ENCODE measurements at regions not wholly inside any gene's neighbourhood (a gene's known extent, or its start where the extent isn't known, plus 50 kb on each side); places are given as distances from the start of the nearest gene placed in this dataset.
"Not testable (repeated sequence)": the region's sequence is repeated elsewhere in the genome, so short reads cannot be mapped to it uniquely, and the experiment has no call there.

DNA sequence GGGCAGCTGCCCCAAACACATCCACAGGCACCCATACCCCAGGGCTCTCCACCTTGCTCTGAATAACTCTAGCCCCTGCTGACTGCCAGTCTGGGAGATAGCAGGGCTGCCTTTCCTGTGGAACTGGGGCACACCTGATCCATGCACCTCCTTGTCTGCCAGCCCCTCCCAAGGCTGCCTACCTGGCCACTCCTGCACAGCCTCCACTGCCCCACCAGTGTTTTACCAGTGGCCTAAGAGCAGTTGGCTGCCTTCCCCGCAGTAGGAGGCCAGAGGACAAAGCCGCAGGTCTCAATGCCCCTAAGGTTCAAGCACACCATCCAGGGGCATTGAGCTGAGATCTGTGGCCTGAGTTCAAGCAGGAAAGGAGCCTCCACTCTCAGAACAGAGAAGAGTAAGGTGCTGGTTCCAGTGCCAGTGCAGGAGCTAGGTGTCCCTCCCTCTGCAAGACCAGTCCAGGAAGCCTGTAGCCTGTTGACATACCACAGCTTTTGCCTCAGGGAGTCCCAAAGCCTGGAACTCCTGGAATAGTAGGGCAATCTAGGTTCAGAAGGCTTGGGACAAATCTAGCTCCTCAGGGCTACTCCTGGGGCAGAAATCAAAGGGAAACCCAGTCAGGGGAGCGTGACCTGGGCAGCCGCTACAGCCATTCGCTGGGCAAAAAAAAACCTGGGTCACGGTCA is 514.5 kb upstream of the PTGER4 start:
- no peaks in the 10 kb centered on the region for H3K36me3 ChIP-seq (ENCODE audit: control insufficient read depth in 1 of 2, insufficient read depth in 2 of 2, low read length in 2 of 2)
- no peak overlapping the region for H3K4me3 ChIP-seq (ENCODE audit: low read depth in 1 of 2, low read length in 2 of 2)
- no peak overlapping the region for H3K27ac ChIP-seq (ENCODE audit: low read length)
- no peaks in the 10 kb centered on the region for H3K4me1 ChIP-seq (ENCODE audit: control insufficient read depth in 1 of 2, insufficient read depth in 2 of 2, low read length in 2 of 2)
- H3K27me3 ChIP-seq (ENCODE audit: low read depth, low read length): no peaks in the 10 kb centered on the region
- H3K9me3 ChIP-seq (ENCODE audit: control insufficient read depth in 1 of 2, low read length in 2 of 2): peaks cover 0 to 4% of the 10 kb centered on the region in 2 donors

- H3K9me3 ChIP-seq (ENCODE audit: control insufficient read depth in 1 of 2, low read length in 2 of 2): no peaks in the 10 kb centered on the region
- no peaks in the 10 kb centered on the region for H3K36me3 ChIP-seq (ENCODE audit: control insufficient read depth in 1 of 2, insufficient read depth in 2 of 2, low read length in 2 of 2)
- no peaks in the 10 kb centered on the region for H3K27me3 ChIP-seq (ENCODE audit: low read depth, low read length)
- H3K27ac ChIP-seq (ENCODE audit: low read length): no peak overlapping the region
- H3K4me3 ChIP-seq (ENCODE audit: low read depth in 1 of 2, low read length in 2 of 2): no peak overlapping the region
- H3K4me1 ChIP-seq (ENCODE audit: control insufficient read depth in 1 of 2, insufficient read depth in 2 of 2, low read length in 2 of 2): no peaks in the 10 kb centered on the region
Observed at GRCh38 chr5:40160435-40160834, 519.3 kb upstream of the PTGER4 start.

GRCh38 chr5:40154194-40154593 is 525.5 kb upstream of the PTGER4 start:
- no peaks in the 10 kb centered on the region for H3K4me1 ChIP-seq (ENCODE audit: control insufficient read depth in 1 of 2, insufficient read depth in 2 of 2, low read length in 2 of 2)
- H3K27ac ChIP-seq (ENCODE audit: low read length): no peak overlapping the region
- H3K9me3 ChIP-seq (ENCODE audit: control insufficient read depth in 1 of 2, low read length in 2 of 2): no peaks in the 10 kb centered on the region
- H3K36me3 ChIP-seq (ENCODE audit: control insufficient read depth in 1 of 2, insufficient read depth in 2 of 2, low read length in 2 of 2): no peaks in the 10 kb centered on the region
- no peak overlapping the region for H3K4me3 ChIP-seq (ENCODE audit: low read depth in 1 of 2, low read length in 2 of 2)
- no peaks in the 10 kb centered on the region for H3K27me3 ChIP-seq (ENCODE audit: low read depth, low read length)

DNA sequence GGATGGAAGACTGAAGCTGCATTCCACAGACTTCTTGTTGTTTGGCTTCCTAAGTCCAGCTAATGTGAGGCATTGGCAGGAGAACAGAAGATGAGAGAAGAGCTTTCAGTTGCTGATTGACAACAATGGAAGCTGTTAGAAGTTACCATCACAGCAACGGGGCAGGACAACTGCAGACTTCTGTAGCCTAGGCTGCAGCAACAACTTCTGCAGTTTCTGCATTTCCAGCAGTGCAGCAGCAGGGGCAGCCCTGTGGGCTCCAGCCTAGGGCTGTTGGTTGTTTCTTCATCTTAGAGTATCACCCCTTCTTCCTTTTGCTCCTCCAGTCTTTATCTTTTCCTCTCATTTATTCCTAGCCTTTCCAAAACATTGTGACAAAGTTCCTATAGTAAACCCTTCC is 528.8 kb upstream of the PTGER4 start:
- H3K9me3 ChIP-seq (ENCODE audit: control insufficient read depth in 1 of 2, low read length in 2 of 2): no peaks in the 10 kb centered on the region
- H3K36me3 ChIP-seq (ENCODE audit: control insufficient read depth in 1 of 2, insufficient read depth in 2 of 2, low read length in 2 of 2): no peaks in the 10 kb centered on the region
- no peak overlapping the region for H3K4me3 ChIP-seq (ENCODE audit: low read depth in 1 of 2, low read length in 2 of 2)
- H3K27ac ChIP-seq (ENCODE audit: low read length): no peak overlapping the region
- no peaks in the 10 kb centered on the region for H3K27me3 ChIP-seq (ENCODE audit: low read depth, low read length)
- no peaks in the 10 kb centered on the region for H3K4me1 ChIP-seq (ENCODE audit: control insufficient read depth in 1 of 2, insufficient read depth in 2 of 2, low read length in 2 of 2)

DNA sequence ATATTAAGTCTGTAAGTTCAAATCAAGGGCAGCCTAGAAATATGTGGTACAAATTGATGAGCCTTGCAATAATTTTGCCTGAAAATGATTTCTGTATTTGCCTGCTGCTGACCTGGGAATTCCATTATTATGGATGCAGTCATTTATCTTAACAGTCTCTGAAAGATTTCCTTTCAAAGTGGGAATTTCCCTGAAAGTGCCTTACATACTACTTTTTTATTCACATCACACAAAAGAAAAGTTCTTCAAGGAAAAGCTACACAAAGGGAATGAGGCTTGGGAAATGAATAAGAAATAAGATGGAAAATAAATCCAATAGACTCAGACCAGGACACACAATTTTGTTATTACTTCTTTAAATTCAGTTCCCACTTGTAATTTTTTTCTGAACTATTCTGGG is 537.8 kb upstream of the PTGER4 start:
- H3K36me3 ChIP-seq (ENCODE audit: control insufficient read depth in 1 of 2, insufficient read depth in 2 of 2, low read length in 2 of 2): no peaks in the 10 kb centered on the region
- no peaks in the 10 kb centered on the region for H3K4me1 ChIP-seq (ENCODE audit: control insufficient read depth in 1 of 2, insufficient read depth in 2 of 2, low read length in 2 of 2)
- no peak overlapping the region for H3K4me3 ChIP-seq (ENCODE audit: low read depth in 1 of 2, low read length in 2 of 2)
- no peaks in the 10 kb centered on the region for H3K9me3 ChIP-seq (ENCODE audit: control insufficient read depth in 1 of 2, low read length in 2 of 2)
- no peaks in the 10 kb centered on the region for H3K27me3 ChIP-seq (ENCODE audit: low read depth, low read length)
- no peak overlapping the region for H3K27ac ChIP-seq (ENCODE audit: low read length)

DNA sequence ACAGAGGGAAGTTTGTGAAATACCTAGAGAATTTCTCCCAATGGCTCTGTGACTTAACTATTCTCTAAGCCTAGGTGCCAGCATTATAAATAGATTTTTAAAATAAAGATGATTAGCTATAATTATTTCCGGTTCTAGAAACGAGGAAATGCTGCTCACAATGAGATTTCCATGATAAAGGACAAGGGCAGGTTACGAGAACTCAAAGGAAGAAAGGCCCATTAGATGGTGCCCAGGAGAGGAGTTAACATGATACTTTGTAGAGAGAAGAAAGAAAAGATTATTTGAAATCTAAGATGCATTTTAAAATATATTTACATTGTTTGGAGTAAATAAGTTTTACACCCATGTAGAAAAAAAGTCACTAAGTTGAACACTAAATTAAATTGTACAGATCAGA is 538.3 kb upstream of the PTGER4 start:
- no peaks in the 10 kb centered on the region for H3K36me3 ChIP-seq (ENCODE audit: control insufficient read depth in 1 of 2, insufficient read depth in 2 of 2, low read length in 2 of 2)
- no peaks in the 10 kb centered on the region for H3K27me3 ChIP-seq (ENCODE audit: low read depth, low read length)
- no peak overlapping the region for H3K27ac ChIP-seq (ENCODE audit: low read length)
- H3K4me1 ChIP-seq (ENCODE audit: control insufficient read depth in 1 of 2, insufficient read depth in 2 of 2, low read length in 2 of 2): no peaks in the 10 kb centered on the region
- H3K9me3 ChIP-seq (ENCODE audit: control insufficient read depth in 1 of 2, low read length in 2 of 2): no peaks in the 10 kb centered on the region
- H3K4me3 ChIP-seq (ENCODE audit: low read depth in 1 of 2, low read length in 2 of 2): no peak overlapping the region

GRCh38 chr5:40137223-40137622 is 542.5 kb upstream of the PTGER4 start:
- Histone ChIP-seq H3K27ac (ENCODE audit: low read length) (no peak overlapping the region), H3K4me3 (ENCODE audit: low read depth in 1 of 2, low read length in 2 of 2) (no peak overlapping the region), H3K27me3 (ENCODE audit: low read depth, low read length) (no peaks in the 10 kb centered on the region), H3K9me3 (ENCODE audit: control insufficient read depth in 1 of 2, low read length in 2 of 2) (no peaks in the 10 kb centered on the region), H3K36me3 (ENCODE audit: control insufficient read depth in 1 of 2, insufficient read depth in 2 of 2, low read length in 2 of 2) (no peaks in the 10 kb centered on the region), H3K4me1 (ENCODE audit: control insufficient read depth in 1 of 2, insufficient read depth in 2 of 2, low read length in 2 of 2) (no peaks in the 10 kb centered on the region)

GRCh38 chr5:40134883-40135520 is 544.7 kb upstream of the PTGER4 start:
- Histone ChIP-seq H3K27ac (ENCODE audit: low read length) (no peak overlapping the region), H3K36me3 (ENCODE audit: control insufficient read depth in 1 of 2, insufficient read depth in 2 of 2, low read length in 2 of 2) (no peaks in the 10 kb centered on the region), H3K4me1 (ENCODE audit: control insufficient read depth in 1 of 2, insufficient read depth in 2 of 2, low read length in 2 of 2) (no peaks in the 10 kb centered on the region), H3K9me3 (ENCODE audit: control insufficient read depth in 1 of 2, low read length in 2 of 2) (no peaks in the 10 kb centered on the region), H3K27me3 (ENCODE audit: low read depth, low read length) (no peaks in the 10 kb centered on the region), H3K4me3 (ENCODE audit: low read depth in 1 of 2, low read length in 2 of 2) (no peak overlapping the region)

DNA sequence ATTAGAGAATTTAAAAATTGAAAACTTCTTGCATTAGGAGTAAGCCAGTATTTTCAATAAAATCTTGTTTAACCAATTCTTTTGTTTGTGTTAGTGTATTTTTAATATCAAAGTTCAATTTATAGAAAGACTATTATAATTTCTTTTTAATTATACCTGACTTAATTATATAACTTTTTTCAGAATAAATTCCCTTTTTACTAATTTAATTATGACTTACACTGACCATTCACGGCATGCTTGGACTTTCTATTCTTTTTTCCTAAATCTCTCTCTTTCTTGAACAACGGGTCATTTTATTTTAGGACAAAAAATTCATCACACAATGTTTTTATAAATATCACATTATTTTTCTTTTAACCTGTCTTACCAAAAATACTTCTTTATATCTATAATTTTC is 555.3 kb upstream of the PTGER4 start:
- Histone ChIP-seq H3K27me3 (ENCODE audit: low read depth, low read length) (no peaks in the 10 kb centered on the region), H3K4me3 (ENCODE audit: low read depth in 1 of 2, low read length in 2 of 2) (no peak overlapping the region), H3K9me3 (ENCODE audit: control insufficient read depth in 1 of 2, low read length in 2 of 2) (peaks cover 0 to 20% of the 10 kb centered on the region in 2 donors), H3K36me3 (ENCODE audit: control insufficient read depth in 1 of 2, insufficient read depth in 2 of 2, low read length in 2 of 2) (no peaks in the 10 kb centered on the region), H3K27ac (ENCODE audit: low read length) (no peak overlapping the region), H3K4me1 (ENCODE audit: control insufficient read depth in 1 of 2, insufficient read depth in 2 of 2, low read length in 2 of 2) (no peaks in the 10 kb centered on the region)

- Histone ChIP-seq H3K27me3 (ENCODE audit: low read depth, low read length) (no peaks in the 10 kb centered on the region), H3K4me3 (ENCODE audit: low read depth in 1 of 2, low read length in 2 of 2) (no peak overlapping the region), H3K4me1 (ENCODE audit: control insufficient read depth in 1 of 2, insufficient read depth in 2 of 2, low read length in 2 of 2) (no peaks in the 10 kb centered on the region), H3K9me3 (ENCODE audit: control insufficient read depth in 1 of 2, low read length in 2 of 2) (peaks cover 0 to 20% of the 10 kb centered on the region in 2 donors), H3K36me3 (ENCODE audit: control insufficient read depth in 1 of 2, insufficient read depth in 2 of 2, low read length in 2 of 2) (no peaks in the 10 kb centered on the region), H3K27ac (ENCODE audit: low read length) (no peak overlapping the region)
Observed at GRCh38 chr5:40121236-40121635, 558.5 kb upstream of the PTGER4 start.

GRCh38 chr5:40112875-40113274 is 566.8 kb upstream of the PTGER4 start:
- Histone ChIP-seq H3K4me3 (ENCODE audit: low read depth in 1 of 2, low read length in 2 of 2) (no peak overlapping the region), H3K27me3 (ENCODE audit: low read depth, low read length) (no peaks in the 10 kb centered on the region), H3K9me3 (ENCODE audit: control insufficient read depth in 1 of 2, low read length in 2 of 2) (no peaks in the 10 kb centered on the region), H3K27ac (ENCODE audit: low read length) (no peak overlapping the region), H3K36me3 (ENCODE audit: control insufficient read depth in 1 of 2, insufficient read depth in 2 of 2, low read length in 2 of 2) (no peaks in the 10 kb centered on the region), H3K4me1 (ENCODE audit: control insufficient read depth in 1 of 2, insufficient read depth in 2 of 2, low read length in 2 of 2) (no peaks in the 10 kb centered on the region)

- H3K27ac ChIP-seq (ENCODE audit: low read length); H3K9me3 ChIP-seq (ENCODE audit: control insufficient read depth in 1 of 2, low read length in 2 of 2); H3K36me3 ChIP-seq (ENCODE audit: control insufficient read depth in 1 of 2, insufficient read depth in 2 of 2, low read length in 2 of 2); H3K4me3 ChIP-seq (ENCODE audit: low read depth in 1 of 2, low read length in 2 of 2); H3K27me3 ChIP-seq (ENCODE audit: low read depth, low read length); H3K4me1 ChIP-seq (ENCODE audit: control insufficient read depth in 1 of 2, insufficient read depth in 2 of 2, low read length in 2 of 2): not testable (repeated sequence)
Observed at GRCh38 chr5:40111036-40111435, 568.7 kb upstream of the PTGER4 start.

Data from muscle layer of duodenum (tissue), 2 donors.